ENCODE measurements at regions not wholly inside any gene's neighbourhood (a gene's known extent, or its start where the extent isn't known, plus 50 kb on each side); places are given as distances from the start of the nearest gene placed in this dataset.

DNA sequence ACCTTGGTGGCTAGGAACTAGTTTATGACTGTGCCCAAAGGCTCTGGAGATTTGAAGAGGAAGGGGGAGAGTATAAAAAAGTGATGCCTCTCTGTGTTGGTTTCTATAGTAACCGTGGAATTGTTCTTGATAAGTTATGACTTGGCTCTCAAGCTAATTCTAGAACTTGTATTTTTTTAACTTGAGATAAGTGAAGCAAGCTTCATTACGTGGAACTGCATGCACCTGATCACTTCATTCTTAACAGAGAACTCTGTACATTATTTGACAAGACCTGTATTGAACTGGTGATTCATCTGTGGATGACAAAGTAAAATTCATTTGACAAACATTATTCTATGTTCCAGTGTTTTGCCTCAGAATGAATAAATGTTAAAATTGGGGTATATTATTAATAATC lies 1452.2 kb downstream of the REEP3 start (continued):
- TF ChIP-seq, protein P1, sequence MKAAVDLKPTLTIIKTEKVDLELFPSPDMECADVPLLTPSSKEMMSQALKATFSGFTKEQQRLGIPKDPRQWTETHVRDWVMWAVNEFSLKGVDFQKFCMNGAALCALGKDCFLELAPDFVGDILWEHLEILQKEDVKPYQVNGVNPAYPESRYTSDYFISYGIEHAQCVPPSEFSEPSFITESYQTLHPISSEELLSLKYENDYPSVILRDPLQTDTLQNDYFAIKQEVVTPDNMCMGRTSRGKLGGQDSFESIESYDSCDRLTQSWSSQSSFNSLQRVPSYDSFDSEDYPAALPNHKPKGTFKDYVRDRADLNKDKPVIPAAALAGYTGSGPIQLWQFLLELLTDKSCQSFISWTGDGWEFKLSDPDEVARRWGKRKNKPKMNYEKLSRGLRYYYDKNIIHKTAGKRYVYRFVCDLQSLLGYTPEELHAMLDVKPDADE (IDR thresholded peaks at IDR 0.05): no peak
- TF ChIP-seq NANOG (IDR thresholded peaks at IDR 0.05; ENCODE audit: borderline replicate concordance) (no peak), ZNF331 (CRISPR knock-in tag; IDR thresholded peaks at IDR 0.05; ENCODE audit: low read depth) (no peak), EZH2phosphoT487 (IDR thresholded peaks at IDR 0.05; ENCODE audit: unreplicated experiment) (no peak)

DNA sequence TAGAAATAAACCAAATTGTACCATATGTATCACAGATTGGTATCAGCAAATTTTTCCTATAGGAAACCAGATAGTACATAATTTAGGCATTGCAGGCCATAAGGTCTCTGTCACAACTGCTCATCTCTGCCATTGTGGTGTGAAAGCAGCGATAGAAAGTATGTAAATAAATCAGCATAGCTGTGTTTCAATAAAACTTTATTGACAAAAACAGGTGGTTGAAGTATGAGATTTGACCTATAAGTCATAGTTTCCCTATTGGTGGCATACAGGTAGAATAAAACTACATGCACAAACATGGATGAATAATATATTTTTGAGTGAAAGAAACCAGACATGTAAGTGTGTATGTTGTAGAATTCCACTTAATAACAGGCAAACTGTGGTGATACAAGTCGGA lies 1454.9 kb downstream of the REEP3 start:
- H3K9me3 Mint-ChIP-seq: peaks cover 3% of the 10 kb centered on the region; the same call in 1 of the 3 replicates
- H4K20me1 ChIP-seq (replicated peaks; ENCODE audit: insufficient read depth): no peaks in the 10 kb centered on the region
- ATAC-seq (no peak), DNase-seq (ENCODE audit: low spot score) (no peak)
- H3K4me1 Mint-ChIP-seq: peaks cover 9% of the 10 kb centered on the region; the same call in 2 of the 3 replicates
- no peak overlapping the region for H3K27ac Mint-ChIP-seq
- no peak overlapping the region for H3K4me2 ChIP-seq
- H3K4me3 ChIP-seq: no peak overlapping the region
- no peak overlapping the region for H2AFZ ChIP-seq
- no peaks in the 10 kb centered on the region for H3K79me2 ChIP-seq (replicated peaks; ENCODE audit: insufficient read depth)
- no peak overlapping the region for H3K27ac ChIP-seq (ENCODE audit: low read depth)
- no peak overlapping the region for H3K4me3 Mint-ChIP-seq
- no peaks in the 10 kb centered on the region for H3F3A ChIP-seq (replicated peaks; ENCODE audit: low read depth)
- no peaks in the 10 kb centered on the region for H3K36me3 ChIP-seq (ENCODE audit: insufficient read depth)
- no peaks in the 10 kb centered on the region for H3K9me2 ChIP-seq (ENCODE audit: insufficient read depth)
- peaks cover 1% of the 10 kb centered on the region for H3K27me3 Mint-ChIP-seq (ENCODE audit: insufficient read depth, low read depth, poor library complexity)
- no peak for TF ChIP-seq ZNF114 (CRISPR knock-in tag; IDR thresholded peaks at IDR 0.05)
- peaks cover 8% of the 10 kb centered on the region; the same call in 1 of the 2 replicates for H3K4me1 ChIP-seq (ENCODE audit: insufficient read depth)
- no peaks in the 10 kb centered on the region for H3K27me3 ChIP-seq (ENCODE audit: insufficient read depth)
- no peaks in the 10 kb centered on the region for H3K36me3 Mint-ChIP-seq (ENCODE audit: low read depth)

DNA sequence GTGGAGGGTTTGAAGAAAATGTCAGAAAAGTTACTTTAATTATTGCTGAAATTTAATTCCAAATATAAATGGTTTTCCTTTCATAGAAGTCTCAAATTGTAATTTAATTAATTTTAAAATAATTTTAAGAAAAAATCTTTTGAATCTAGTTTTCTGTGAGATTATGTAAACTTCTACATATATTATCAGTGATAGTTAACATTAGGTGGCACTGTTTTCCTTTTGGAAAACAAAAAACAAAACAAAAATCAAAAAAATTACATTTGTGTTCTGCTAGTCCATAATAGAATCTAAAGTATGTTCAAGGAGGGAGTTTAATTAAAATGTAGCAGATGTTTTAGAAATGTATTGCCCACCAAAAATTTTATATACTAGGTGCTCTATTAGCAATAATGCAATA lies 1456.7 kb downstream of the REEP3 start:
- peaks cover 3% of the 10 kb centered on the region; the same call in 1 of the 3 replicates for H3K9me3 Mint-ChIP-seq
- H3K4me3 Mint-ChIP-seq: no peak overlapping the region
- Histone ChIP-seq H2AFZ (no peak overlapping the region), H3K36me3 (ENCODE audit: insufficient read depth) (no peaks in the 10 kb centered on the region), H4K20me1 (replicated peaks; ENCODE audit: insufficient read depth) (no peaks in the 10 kb centered on the region), H3K4me2 (no peak overlapping the region), H3K27me3 (ENCODE audit: insufficient read depth) (no peaks in the 10 kb centered on the region), H3K4me1 (ENCODE audit: insufficient read depth) (no peaks in the 10 kb centered on the region), H3K4me3 (no peak overlapping the region), H3F3A (replicated peaks; ENCODE audit: low read depth) (no peaks in the 10 kb centered on the region), H3K79me2 (replicated peaks; ENCODE audit: insufficient read depth) (no peaks in the 10 kb centered on the region), H3K27ac (ENCODE audit: low read depth) (no peak overlapping the region), H3K9me2 (ENCODE audit: insufficient read depth) (no peaks in the 10 kb centered on the region)
- H3K36me3 Mint-ChIP-seq (ENCODE audit: low read depth): no peaks in the 10 kb centered on the region
- H3K4me1 Mint-ChIP-seq: no peaks in the 10 kb centered on the region
- ATAC-seq (no peak), DNase-seq (ENCODE audit: low spot score) (no peak)
- H3K27ac Mint-ChIP-seq: no peak overlapping the region
- peaks cover 1% of the 10 kb centered on the region for H3K27me3 Mint-ChIP-seq (ENCODE audit: insufficient read depth, low read depth, poor library complexity)
- TF ChIP-seq NANOG (IDR thresholded peaks at IDR 0.05; ENCODE audit: borderline replicate concordance): no peak
- TF ChIP-seq, protein P2, sequence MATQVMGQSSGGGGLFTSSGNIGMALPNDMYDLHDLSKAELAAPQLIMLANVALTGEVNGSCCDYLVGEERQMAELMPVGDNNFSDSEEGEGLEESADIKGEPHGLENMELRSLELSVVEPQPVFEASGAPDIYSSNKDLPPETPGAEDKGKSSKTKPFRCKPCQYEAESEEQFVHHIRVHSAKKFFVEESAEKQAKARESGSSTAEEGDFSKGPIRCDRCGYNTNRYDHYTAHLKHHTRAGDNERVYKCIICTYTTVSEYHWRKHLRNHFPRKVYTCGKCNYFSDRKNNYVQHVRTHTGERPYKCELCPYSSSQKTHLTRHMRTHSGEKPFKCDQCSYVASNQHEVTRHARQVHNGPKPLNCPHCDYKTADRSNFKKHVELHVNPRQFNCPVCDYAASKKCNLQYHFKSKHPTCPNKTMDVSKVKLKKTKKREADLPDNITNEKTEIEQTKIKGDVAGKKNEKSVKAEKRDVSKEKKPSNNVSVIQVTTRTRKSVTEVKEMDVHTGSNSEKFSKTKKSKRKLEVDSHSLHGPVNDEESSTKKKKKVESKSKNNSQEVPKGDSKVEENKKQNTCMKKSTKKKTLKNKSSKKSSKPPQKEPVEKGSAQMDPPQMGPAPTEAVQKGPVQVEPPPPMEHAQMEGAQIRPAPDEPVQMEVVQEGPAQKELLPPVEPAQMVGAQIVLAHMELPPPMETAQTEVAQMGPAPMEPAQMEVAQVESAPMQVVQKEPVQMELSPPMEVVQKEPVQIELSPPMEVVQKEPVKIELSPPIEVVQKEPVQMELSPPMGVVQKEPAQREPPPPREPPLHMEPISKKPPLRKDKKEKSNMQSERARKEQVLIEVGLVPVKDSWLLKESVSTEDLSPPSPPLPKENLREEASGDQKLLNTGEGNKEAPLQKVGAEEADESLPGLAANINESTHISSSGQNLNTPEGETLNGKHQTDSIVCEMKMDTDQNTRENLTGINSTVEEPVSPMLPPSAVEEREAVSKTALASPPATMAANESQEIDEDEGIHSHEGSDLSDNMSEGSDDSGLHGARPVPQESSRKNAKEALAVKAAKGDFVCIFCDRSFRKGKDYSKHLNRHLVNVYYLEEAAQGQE (IDR thresholded peaks at IDR 0.05; ENCODE audit: unreplicated experiment): no peak
- TF ChIP-seq, protein P3, sequence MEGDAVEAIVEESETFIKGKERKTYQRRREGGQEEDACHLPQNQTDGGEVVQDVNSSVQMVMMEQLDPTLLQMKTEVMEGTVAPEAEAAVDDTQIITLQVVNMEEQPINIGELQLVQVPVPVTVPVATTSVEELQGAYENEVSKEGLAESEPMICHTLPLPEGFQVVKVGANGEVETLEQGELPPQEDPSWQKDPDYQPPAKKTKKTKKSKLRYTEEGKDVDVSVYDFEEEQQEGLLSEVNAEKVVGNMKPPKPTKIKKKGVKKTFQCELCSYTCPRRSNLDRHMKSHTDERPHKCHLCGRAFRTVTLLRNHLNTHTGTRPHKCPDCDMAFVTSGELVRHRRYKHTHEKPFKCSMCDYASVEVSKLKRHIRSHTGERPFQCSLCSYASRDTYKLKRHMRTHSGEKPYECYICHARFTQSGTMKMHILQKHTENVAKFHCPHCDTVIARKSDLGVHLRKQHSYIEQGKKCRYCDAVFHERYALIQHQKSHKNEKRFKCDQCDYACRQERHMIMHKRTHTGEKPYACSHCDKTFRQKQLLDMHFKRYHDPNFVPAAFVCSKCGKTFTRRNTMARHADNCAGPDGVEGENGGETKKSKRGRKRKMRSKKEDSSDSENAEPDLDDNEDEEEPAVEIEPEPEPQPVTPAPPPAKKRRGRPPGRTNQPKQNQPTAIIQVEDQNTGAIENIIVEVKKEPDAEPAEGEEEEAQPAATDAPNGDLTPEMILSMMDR (conservative IDR thresholded peaks at IDR 0.05; ENCODE audit: low read depth in 2 of 2): peak in 1 of 2 experiments; percentile 22; a peak in 1 of 4 replicates
